T-cell (primary cell): ENCODE measurements at regions not wholly inside any gene's neighbourhood (a gene's known extent, or its start where the extent isn't known, plus 50 kb on each side); places are given as distances from the start of the nearest gene placed in this dataset.

Experiments used
- ATAC-seq, 4 experiments: fragments of 200-7000 bp in 3 of 4; fragments of 150-1000 bp in 1 of 4; cut with Tn5 transposase; replicated peaks in 1 of 4; 1 replicate in 3 of 4; 2 replicates in 1 of 4; pipeline ENCODE4 v1.10.0; 2021; ENCODE audit warnings: moderate library complexity in 3 of 4, mild to moderate bottlenecking in 2 of 4, moderate number of reproducible peaks in 1 of 4
- CTCF ChIA-PET, 2 donors: fragments of 300-600 bp; sonication (Branson Sonifier 250); formaldehyde crosslinking; loops; one replicate each; lab custom pipeline; 2022; ENCODE audit warnings: antibody characterized with exemption in 2 of 2; lab: Charles Lee
- POLR2A ChIA-PET, 2 donors: fragments of 300-600 bp; sonication (Branson Sonifier 250); formaldehyde crosslinking; loops; one replicate each; lab custom pipeline; 2022; ENCODE audit warnings: antibody characterized with exemption in 2 of 2; lab: Charles Lee
- DNase-seq, 35 experiments: peaks; one replicate each; pipeline versions ENCODE4 v3.0.0 to v3.0.0-alpha.2; 2013 to 2023
- H3K27ac ChIP-seq: one replicate; pipeline ENCODE4 v1.5.1; 2013; ENCODE audit warnings: low read length
- H3K27me3 ChIP-seq, 2 experiments: replicated peaks in 1 of 2; 1 replicate in 1 of 2; 2 replicates in 1 of 2; pipeline versions ENCODE4 v1.6.1 to v1.7.0; 2013; ENCODE audit warnings: low read length in 1 of 2, mixed read lengths in 1 of 2; ENCODE audit not compliant: control insufficient read depth in 2 of 2, insufficient read depth in 2 of 2; ENCODE audit errors: extremely low read depth in 1 of 2
- H3K36me3 ChIP-seq, 2 donors: 1 replicate in 1 of 2; 2 replicates in 1 of 2; pipeline versions ENCODE4 v1.6.1 to v1.7.0; 2013; ENCODE audit warnings: low read length in 1 of 2; ENCODE audit not compliant: control insufficient read depth in 2 of 2, insufficient read depth in 1 of 2; ENCODE audit errors: extremely low read depth in 1 of 2
- H3K4me1 ChIP-seq, 2 experiments: 1 replicate in 1 of 2; 2 replicates in 1 of 2; pipeline versions ENCODE4 v1.6.1 to v1.7.0; 2013; ENCODE audit warnings: low read length in 2 of 2, mixed read lengths in 1 of 2; ENCODE audit not compliant: insufficient read depth in 2 of 2, control insufficient read depth in 1 of 2; ENCODE audit errors: extremely low read depth in 1 of 2
- H3K4me3 ChIP-seq, 2 donors: 1 replicate in 1 of 2; 2 replicates in 1 of 2; pipeline versions ENCODE4 v1.5.1 to v1.7.0; 2013; ENCODE audit warnings: mild to moderate bottlenecking in 2 of 2, low read length in 1 of 2, moderate library complexity in 1 of 2; ENCODE audit not compliant: control insufficient read depth in 1 of 2; ENCODE audit errors: extremely low read depth in 1 of 2
- H3K9me3 ChIP-seq: 2 replicates; pipeline ENCODE4 v1.7.0; 2013
- H3K27ac Mint-ChIP-seq, 2 donors: one replicate each; pipeline ENCODE4 v1.8.0; 2020 to 2021; ENCODE audit warnings: mild to moderate bottlenecking in 2 of 2, mixed read lengths in 2 of 2
- H3K27me3 Mint-ChIP-seq, 2 donors: one replicate each; pipeline ENCODE4 v1.8.0; 2021 to 2022; ENCODE audit warnings: mixed read lengths in 2 of 2
- H3K36me3 Mint-ChIP-seq: one replicate; pipeline ENCODE4 v1.8.0; 2021; ENCODE audit warnings: mixed read lengths
- H3K4me1 Mint-ChIP-seq, 3 donors: one replicate each; pipeline ENCODE4 v1.8.0; 2020 to 2022; ENCODE audit warnings: mixed read lengths in 3 of 3, mild to moderate bottlenecking in 1 of 3
- H3K4me3 Mint-ChIP-seq, 3 donors: one replicate each; pipeline ENCODE4 v1.8.0; 2020 to 2022; ENCODE audit warnings: mild to moderate bottlenecking in 3 of 3, mixed read lengths in 3 of 3, moderate library complexity in 3 of 3
- H3K9me3 Mint-ChIP-seq, 3 donors: one replicate each; pipeline ENCODE4 v1.8.0; 2020 to 2022; ENCODE audit warnings: mixed read lengths in 3 of 3
- whole genome bisulfite sequencing: methylation state at CpG from one replicate; pipeline ENCODE4 v1.1.5; 2013; ENCODE audit warnings: missing lambda C conversion rate; ENCODE audit not compliant: insufficient coverage; 5-methylcytosine and 5-hydroxymethylcytosine counted together

GRCh38 chr3:72698154-72698917 is 149.9 kb downstream of the SHQ1 start:
- DNase-seq (no peak), ATAC-seq (no peak)
- Mint-ChIP-seq H3K27me3 (peaks cover 0 to 7% of the 10 kb centered on the region in 2 donors), H3K9me3 (no peaks in the 10 kb centered on the region), H3K36me3 (no peaks in the 10 kb centered on the region), H3K4me1 (peaks cover 0 to 4% (median 0%) of the 10 kb centered on the region in 3 donors), H3K4me3 (no peak overlapping the region), H3K27ac (no peak overlapping the region)
- Histone ChIP-seq H3K9me3 (no peaks in the 10 kb centered on the region), H3K36me3 (no peaks in the 10 kb centered on the region), H3K4me1 (no peaks in the 10 kb centered on the region), H3K27ac (no peak overlapping the region), H3K27me3 (peaks cover 0 to 3% of the 10 kb centered on the region in 2 experiments), H3K4me3 (no peak overlapping the region)
- POLR2A ChIA-PET: no interaction called here
- WGBS: no CpG with 5 or more reads among the region's 3 CpGs
- CTCF ChIA-PET: no interaction called here

GRCh38 chr3:72697717-72698116 is 150.5 kb downstream of the SHQ1 start:
- Mint-ChIP-seq H3K27ac (no peak overlapping the region), H3K27me3 (peaks cover 0 to 7% of the 10 kb centered on the region in 2 donors), H3K4me3 (no peak overlapping the region), H3K36me3 (no peaks in the 10 kb centered on the region), H3K4me1 (peaks cover 0 to 4% (median 0%) of the 10 kb centered on the region in 3 donors), H3K9me3 (no peaks in the 10 kb centered on the region)
- H3K4me1 ChIP-seq: no peaks in the 10 kb centered on the region
- ATAC-seq (no peak), DNase-seq (no peak)
- no peak overlapping the region for H3K27ac ChIP-seq
- ChIA-PET CTCF (interaction anchor here in 1 of 2 donors (0.6 kb wide), 1 partner anchor 513 kb away, joined by 3 read pairs; no protein-coding TSS in a partner anchor), POLR2A (no interaction called here)
- H3K36me3 ChIP-seq: no peaks in the 10 kb centered on the region
- WGBS: 83% methylated on average over 2 of the region's 2 CpGs
- H3K9me3 ChIP-seq: no peaks in the 10 kb centered on the region
- H3K4me3 ChIP-seq: no peak overlapping the region
- peaks cover 0 to 6% of the 10 kb centered on the region in 2 experiments for H3K27me3 ChIP-seq

GRCh38 chr3:72696815-72697214 is 151.4 kb downstream of the SHQ1 start:
- H3K27ac Mint-ChIP-seq: no peak overlapping the region
- no peak overlapping the region for H3K4me3 Mint-ChIP-seq
- Histone ChIP-seq H3K4me3 (no peak overlapping the region), H3K27ac (no peak overlapping the region), H3K4me1 (no peaks in the 10 kb centered on the region), H3K9me3 (no peaks in the 10 kb centered on the region), H3K27me3 (peaks cover 0 to 7% of the 10 kb centered on the region in 2 experiments), H3K36me3 (no peaks in the 10 kb centered on the region)
- no CpG with 5 or more reads among the region's 5 CpGs for WGBS
- peaks cover 0 to 4% (median 0%) of the 10 kb centered on the region in 3 donors for H3K4me1 Mint-ChIP-seq
- POLR2A ChIA-PET: no interaction called here
- peaks cover 0 to 7% of the 10 kb centered on the region in 2 donors for H3K27me3 Mint-ChIP-seq
- CTCF ChIA-PET: interaction anchor here in 1 of 2 donors (0.7 kb wide), 1 partner anchor 823 kb away, joined by 8 read pairs; no protein-coding TSS in a partner anchor
- no peaks in the 10 kb centered on the region for H3K9me3 Mint-ChIP-seq
- no peaks in the 10 kb centered on the region for H3K36me3 Mint-ChIP-seq
- DNase-seq: no peak
- ATAC-seq: no peak

GRCh38 chr3:72694398-72694797 is 153.8 kb downstream of the SHQ1 start:
- ChIA-PET CTCF (interaction anchor here in 1 of 2 donors (0.7 kb wide), 1 partner anchor 781 kb away, joined by 11 read pairs; no protein-coding TSS in a partner anchor), POLR2A (no interaction called here)
- Histone ChIP-seq H3K4me1 (no peaks in the 10 kb centered on the region), H3K9me3 (no peaks in the 10 kb centered on the region), H3K4me3 (no peak overlapping the region), H3K27ac (no peak overlapping the region), H3K27me3 (peaks cover 0 to 7% of the 10 kb centered on the region in 2 experiments), H3K36me3 (no peaks in the 10 kb centered on the region)
- H3K4me1 Mint-ChIP-seq: peaks cover 0 to 4% (median 0%) of the 10 kb centered on the region in 3 donors
- H3K36me3 Mint-ChIP-seq: no peaks in the 10 kb centered on the region
- no peaks in the 10 kb centered on the region for H3K27me3 Mint-ChIP-seq
- DNase-seq (no peak), ATAC-seq (peak in 1 of 4 experiments; percentile 24)
- WGBS: 77% methylated on average over 4 of the region's 6 CpGs
- no peak overlapping the region for H3K27ac Mint-ChIP-seq
- H3K9me3 Mint-ChIP-seq: no peaks in the 10 kb centered on the region
- no peak overlapping the region for H3K4me3 Mint-ChIP-seq

- ATAC-seq (no peak), DNase-seq (no peak)
- H3K4me1 Mint-ChIP-seq: peaks cover 0 to 1% (median 0%) of the 10 kb centered on the region in 3 donors
- Histone ChIP-seq H3K9me3 (no peaks in the 10 kb centered on the region), H3K4me3 (no peak overlapping the region), H3K27me3 (peaks cover 0 to 7% of the 10 kb centered on the region in 2 experiments), H3K36me3 (no peaks in the 10 kb centered on the region), H3K27ac (no peak overlapping the region), H3K4me1 (no peaks in the 10 kb centered on the region)
- no peaks in the 10 kb centered on the region for H3K27me3 Mint-ChIP-seq
- no peak overlapping the region for H3K27ac Mint-ChIP-seq
- H3K4me3 Mint-ChIP-seq: no peak overlapping the region
- 86% methylated on average over 6 of the region's 9 CpGs for WGBS
- H3K9me3 Mint-ChIP-seq: no peaks in the 10 kb centered on the region
- ChIA-PET CTCF (interaction anchor here in 1 of 2 donors (0.6 kb wide), 1 partner anchor 598 kb away, joined by 7 read pairs; no protein-coding TSS in a partner anchor), POLR2A (no interaction called here)
- no peaks in the 10 kb centered on the region for H3K36me3 Mint-ChIP-seq
Measured at GRCh38 chr3:72692990-72693389, 155.3 kb downstream of the SHQ1 start.

GRCh38 chr3:72690629-72691028 is 157.6 kb downstream of the SHQ1 start:
- no peak overlapping the region for H3K4me3 Mint-ChIP-seq
- POLR2A ChIA-PET: interaction anchor here in 1 of 2 donors (0.6 kb wide), 1 partner anchor 995 kb away, joined by 7 read pairs; no protein-coding TSS in a partner anchor
- H3K27me3 ChIP-seq: peaks cover 0 to 7% of the 10 kb centered on the region in 2 experiments
- CTCF ChIA-PET: interaction anchor here in 1 of 2 donors (0.6 to 0.7 kb wide), 2 partner anchors 24 to 26 kb away, joined by 4 to 5 read pairs; no protein-coding TSS in a partner anchor
- 100% methylated on average over 1 of the region's 5 CpGs for WGBS
- no peaks in the 10 kb centered on the region for H3K4me1 Mint-ChIP-seq
- H3K36me3 ChIP-seq: no peaks in the 10 kb centered on the region
- no peaks in the 10 kb centered on the region for H3K4me1 ChIP-seq
- H3K9me3 Mint-ChIP-seq: no peaks in the 10 kb centered on the region
- no peaks in the 10 kb centered on the region for H3K36me3 Mint-ChIP-seq
- no peak for ATAC-seq
- no peak overlapping the region for H3K27ac ChIP-seq
- no peak overlapping the region for H3K4me3 ChIP-seq
- no peak for DNase-seq
- H3K27ac Mint-ChIP-seq: no peak overlapping the region
- H3K27me3 Mint-ChIP-seq: no peaks in the 10 kb centered on the region
- H3K9me3 ChIP-seq: no peaks in the 10 kb centered on the region
